NCI-H128 (cell line): ENCODE measurements at regions not wholly inside any gene's neighbourhood (a gene's known extent, or its start where the extent isn't known, plus 50 kb on each side); places are given as distances from the start of the nearest gene placed in this dataset.
"Not testable (repeated sequence)": the region's sequence is repeated elsewhere in the genome, so short reads cannot be mapped to it uniquely, and the experiment has no call there.

Experiments
- DNase-seq: peaks from one replicate; lab custom pipeline; 2025; ENCODE audit not compliant: unreplicated experiment; lab: John Stamatoyannopoulos, UW

DNA sequence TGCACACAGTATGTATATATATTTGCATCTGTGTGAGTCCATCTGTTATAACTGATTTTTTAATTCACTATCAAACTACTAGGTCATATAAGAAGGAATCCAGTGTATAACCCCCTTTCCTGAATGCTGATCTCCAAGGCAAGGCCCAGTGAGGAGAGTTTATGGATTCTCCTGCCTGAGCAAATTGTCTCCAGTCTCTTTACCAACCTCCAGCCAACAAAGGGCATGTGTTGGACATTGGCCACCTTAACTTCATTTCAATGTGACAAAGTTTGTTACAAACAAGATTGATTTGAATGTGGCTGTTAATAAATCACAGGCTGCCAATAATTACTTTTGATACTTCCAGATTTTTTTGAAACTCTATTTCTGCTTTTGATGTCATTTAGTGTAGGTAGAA is 191.6 kb downstream of the HAO1 start:
- DNase-seq: no peak

DNA sequence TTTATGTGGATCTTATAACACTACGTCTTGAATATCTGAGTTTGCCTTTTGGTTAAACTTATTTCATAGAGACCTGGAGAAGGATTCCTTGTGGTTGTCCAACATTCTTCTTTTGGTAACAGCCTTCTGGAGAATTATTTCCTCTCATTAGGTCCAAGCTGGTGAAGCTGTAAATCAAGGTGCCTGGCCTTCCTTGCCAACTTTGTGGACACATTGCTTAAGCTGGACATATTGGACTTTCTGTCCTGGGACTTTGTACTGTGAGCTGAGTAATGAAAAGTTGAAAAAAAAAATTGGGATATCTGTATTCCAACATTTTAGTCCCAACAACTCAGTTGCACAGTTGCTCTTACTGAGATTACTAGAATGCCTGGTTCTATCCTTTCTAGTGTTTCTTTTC is 186.2 kb downstream of the HAO1 start:
- DNase-seq: no peak

DNA sequence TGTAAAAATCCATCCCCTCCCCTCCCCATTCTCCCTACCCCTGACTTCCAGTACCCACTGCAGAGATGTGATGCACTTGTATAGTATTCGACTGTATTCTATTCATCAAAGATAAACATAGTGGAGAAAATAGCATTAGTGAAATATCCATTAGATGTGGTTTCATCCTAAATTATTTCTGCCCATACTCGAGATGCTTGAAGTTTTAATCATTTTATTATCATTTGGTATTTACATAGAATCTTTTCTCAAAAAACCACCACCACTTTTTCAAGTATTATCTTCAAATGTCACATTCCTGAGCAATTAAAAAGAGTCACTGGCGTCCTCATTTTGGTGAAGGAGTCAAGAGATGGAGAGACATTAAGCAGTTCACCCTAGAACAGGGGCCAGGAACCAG is 181.9 kb downstream of the HAO1 start:
- no peak for DNase-seq

DNA sequence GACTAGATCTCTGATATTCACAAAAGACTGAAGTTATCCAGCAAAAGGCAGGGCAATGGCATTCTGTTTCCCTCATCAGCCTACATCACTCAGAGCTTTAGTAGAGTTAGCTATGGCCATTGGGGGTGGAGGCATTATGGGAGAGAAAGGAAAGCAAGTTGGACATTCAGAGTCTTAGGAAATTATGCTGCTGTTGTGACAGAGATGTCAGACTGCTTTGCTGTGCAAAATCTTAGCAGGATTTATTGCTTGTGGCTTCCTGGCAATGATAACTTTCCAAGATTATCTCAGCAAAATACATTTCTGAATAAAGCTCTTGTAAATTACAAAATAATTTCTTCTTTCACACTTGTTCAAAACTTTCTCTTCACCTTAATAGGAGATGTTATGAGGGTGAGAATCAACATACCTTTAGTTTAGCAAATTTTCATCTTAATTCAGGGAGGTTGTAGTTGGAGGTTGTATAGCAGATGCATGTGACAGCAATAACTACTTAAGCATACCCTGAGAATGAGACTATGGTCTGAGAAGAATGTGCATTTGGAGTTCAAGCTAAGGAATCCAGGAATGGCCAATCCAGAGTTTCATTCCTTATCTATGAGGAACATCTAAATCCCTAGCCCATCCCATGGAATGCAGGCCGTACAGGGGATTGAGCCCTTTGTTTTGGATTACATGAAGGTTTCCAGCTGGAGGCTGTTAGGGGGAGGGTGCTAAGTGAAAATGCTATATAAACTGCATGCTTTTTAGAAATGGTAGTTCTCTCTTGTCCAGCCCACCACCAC is 179.8 kb downstream of the HAO1 start:
- no peak for DNase-seq

DNA sequence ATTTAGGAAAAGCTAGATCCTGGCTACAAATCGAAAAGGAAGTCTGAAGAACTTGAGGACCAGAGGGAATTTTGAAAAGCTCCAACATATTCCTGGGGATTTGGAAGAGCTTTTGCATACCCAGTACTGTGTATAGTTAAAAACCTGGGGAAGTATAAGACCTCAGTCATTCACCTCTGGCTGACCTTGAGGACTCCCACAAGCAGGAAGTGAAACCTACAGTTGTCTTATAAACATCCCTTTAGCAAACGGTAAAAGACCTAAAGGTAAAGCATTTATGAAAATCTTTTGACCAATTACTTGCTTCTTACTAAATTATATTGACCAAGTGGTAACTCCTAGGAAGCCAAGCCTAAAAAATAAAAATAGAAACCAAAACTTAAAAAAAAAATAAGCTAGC is 175.0 kb downstream of the HAO1 start:
- no peak for DNase-seq

DNA sequence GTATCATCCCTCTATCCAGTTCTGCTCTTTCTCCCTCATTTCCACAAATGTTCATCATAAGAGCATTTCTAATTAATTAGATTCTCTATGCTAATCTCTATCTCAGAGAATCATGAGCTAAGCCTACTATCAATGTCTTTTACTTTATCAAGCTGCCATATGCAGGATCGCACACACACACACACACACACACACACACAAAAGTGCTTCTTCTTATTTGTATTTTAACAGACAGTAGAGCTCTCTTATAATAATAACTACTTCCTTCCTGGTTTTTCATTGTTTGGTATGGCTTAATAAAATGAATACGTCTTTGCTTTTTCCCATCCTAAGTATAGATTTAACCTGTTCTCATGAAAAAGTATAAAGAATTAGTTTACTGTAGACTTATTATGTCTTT is 170.2 kb downstream of the HAO1 start:
- DNase-seq: no peak

DNA sequence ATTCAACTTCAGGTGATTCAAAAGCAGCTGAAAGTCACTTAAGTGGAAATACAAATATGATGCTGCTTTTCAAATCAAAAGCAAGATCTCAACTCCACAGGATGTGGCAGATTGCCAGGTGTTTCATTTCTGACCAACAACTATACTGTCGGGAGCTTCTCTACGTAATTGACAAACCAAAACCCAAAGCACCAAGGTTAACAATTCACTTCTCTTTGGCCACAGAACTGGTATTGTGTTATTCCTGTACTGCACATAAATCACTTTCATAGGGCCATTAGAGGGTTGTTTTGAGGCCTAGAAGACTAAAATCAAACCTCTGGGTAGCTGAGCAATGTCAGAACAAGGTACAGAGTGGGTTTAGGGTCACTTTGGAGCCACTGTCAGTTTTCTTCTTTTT is 169.7 kb downstream of the HAO1 start:
- peak; percentile 85 for DNase-seq

DNA sequence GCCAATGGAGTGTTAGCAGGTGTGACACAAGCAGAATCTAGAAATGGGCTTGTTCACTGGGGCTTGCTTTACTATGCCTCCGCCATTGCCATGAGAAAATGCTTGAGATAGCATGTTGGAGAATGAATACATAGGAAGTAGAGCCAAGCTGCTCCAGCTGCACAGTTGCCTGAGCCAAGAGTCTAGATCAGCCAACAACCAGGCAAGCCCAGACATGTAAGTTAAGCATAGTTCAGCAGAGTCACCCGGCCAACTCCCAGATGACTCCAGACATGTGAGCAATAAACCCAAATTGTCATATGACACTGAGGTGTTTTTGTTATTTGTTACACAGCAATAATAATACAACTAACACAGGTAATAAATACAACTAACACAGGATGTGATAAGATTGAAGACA is 167.9 kb downstream of the HAO1 start:
- no peak for DNase-seq

DNA sequence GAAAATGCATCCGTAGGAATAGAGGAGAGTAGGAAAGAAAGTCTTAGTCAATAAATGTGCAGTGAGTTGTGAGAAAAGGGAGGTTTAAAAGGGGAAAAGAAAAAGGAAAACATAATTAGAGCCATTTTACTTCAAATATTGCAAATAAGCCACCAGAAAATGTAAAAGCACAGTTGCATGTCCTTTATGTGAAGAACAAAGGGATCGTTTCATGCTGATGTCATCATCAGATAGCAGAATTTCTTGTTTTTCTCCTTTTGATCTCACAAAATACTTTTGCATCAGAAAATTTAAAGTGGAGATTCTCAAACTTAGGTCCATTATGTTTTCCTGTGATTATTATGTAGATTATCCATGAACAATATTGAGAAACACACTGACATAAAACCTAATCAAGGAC is 166.7 kb downstream of the HAO1 start:
- no peak for DNase-seq

DNA sequence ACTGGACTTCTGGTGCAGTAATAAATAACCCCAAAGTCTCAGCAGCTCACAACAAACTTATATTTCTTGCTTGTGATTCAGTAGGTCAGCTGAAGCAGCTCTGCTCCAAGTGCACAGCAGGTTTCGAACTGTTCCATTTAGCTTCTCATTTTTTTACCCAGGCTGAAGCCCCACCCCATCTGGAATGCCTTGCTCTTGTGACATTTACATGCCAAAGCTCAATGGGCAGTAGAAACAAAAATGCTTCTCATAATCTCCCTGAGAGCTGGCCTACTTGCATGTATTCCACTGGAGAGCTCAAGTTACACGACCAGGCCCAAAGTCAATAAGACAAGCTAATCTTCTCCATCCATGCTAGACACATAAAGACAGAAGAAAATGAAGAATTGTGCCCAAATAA is 165.2 kb downstream of the HAO1 start:
- DNase-seq: no peak

DNA sequence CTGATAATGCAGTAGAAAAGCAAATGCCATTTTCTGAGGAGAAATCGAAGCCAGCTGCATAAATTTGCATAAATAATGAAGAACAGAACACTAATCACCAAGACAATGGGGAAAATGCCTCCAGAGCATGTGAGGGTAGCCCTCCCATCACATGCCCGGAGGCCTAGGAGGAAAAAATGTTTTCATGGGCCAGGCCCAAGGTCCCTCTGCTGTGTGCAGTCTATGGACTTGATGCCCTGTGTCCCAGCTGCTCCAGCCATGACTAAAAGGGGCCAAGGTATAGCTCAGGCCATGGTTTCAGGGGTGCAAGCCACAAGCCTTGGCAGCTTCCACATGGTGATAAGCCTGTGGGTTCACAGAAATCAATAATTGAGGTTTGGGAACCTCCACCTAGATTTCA is 164.1 kb downstream of the HAO1 start:
- DNase-seq: no peak

DNA sequence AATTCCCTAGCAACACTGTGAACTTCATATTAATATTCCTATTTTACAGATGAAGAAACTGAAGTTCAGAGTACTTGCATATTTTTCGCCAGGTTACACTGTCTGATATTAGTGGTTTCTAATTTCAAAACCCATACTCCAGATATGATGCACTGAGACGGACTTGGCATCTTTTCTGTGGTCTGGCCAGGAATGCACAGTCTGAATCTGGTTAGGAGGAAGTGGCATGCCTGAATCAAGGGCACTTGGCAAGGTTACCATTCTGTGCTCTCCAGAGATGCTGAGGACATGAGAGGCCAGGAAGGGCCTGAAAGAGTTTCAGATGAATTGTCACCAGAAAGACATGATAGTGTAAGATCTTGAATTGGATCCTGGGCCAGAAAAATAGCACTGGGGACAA is 150.1 kb downstream of the HAO1 start:
- DNase-seq: no peak

DNA sequence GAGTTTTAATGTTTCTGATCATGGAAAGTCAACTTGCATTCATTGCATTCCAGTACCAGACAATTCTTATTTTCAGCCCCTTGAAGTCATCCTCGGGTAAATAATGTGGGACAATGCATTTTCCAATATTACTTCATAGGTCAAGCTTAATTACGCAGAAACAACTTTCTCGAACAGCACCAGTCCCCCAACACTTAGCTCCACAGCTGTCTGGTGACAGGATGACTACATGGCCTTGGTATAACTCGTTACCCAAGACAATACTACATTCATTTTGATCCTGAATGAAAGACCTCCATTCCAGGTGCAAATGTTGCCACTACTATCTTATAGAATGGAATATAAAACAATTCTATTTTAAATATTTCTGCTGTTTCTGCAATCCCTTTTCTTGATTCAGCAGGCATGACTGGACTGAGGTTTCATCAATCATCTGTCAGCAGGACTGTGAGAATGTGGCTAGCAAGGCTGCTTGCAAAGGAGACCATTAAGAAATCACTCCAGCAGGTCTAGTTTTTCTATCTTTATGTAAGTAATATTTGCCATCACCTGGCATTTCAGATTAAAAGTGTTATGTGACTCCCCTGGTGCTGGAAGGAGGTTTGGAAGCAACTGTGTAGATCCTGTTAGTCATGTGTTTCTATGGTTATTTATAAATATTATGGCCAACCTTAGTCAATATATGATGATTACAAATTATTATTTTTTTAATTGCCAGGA is 147.9 kb downstream of the HAO1 start:
- no peak for DNase-seq

DNA sequence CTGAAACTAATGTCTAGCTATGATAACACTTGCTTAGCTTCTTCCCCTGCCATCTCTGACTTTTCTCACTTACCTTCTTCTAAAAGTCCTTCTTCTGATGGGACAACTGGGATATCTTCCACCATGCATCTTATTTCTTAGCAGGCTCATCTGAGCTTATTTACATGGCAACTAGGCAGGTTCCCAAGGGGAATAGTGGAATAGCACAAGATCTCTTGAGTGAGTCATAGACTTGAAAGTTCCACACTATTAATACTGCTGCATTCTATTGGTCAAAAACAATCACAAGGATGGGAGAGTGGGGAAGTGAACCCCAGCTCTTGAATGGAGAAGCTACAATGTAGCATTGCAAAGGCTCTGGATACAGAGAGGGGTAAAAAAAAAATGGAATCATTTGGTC is 142.1 kb downstream of the HAO1 start:
- DNase-seq: no peak

DNA sequence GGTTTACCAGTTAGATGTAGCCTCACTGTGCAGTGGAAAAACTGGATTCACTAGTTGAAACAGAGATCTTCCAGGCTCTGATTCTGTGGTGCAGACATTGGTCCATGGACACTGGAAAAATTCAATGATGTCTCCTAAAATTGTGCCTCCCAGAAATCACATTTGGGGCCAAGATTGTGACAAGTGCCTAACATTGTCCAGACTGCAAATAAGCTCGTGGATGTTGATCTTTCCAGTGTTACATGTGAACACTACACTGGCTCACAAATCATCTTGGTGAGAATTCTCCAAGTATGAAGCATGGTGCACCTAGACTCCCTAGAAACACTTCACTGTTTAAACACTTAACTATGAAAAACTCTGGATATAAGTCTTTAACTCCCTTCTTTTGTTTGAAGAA is 140.4 kb downstream of the HAO1 start:
- no peak for DNase-seq

DNA sequence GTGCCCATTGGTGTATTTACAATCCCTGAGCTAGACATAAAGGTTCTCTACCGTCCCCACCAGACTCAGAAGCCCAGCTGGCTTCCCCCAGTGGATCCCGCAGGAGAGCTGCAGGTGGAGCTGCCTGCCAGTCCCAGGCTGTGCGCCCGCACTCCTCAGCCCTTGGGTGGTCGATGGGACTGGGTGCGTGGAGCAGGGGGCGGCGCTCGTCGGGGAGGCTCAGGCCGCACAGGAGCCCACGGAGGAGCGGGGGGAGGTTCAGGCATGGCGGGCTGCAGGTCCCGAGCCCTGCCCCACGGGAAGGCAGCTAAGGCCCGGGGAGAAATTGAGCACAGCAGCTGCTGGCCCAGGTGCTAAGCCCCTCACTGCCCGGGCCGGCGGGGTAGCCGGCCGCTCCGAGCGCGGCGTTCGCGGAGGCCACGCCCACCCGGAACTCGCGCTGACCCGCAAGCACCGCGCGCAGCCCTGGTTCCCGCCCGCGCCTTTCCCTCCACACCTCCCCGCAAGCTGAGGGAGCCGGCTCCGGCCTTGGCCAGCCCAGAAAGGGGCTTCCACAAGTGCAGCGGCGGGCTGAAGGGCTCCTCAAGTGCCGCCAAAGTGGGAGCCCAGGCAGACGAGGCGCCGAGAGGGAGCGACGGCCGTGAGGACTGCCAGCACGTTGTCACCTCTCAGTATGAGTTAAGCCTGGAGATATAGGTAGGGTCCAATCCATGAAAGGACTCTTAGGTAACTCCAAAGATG is 136.7 kb downstream of the HAO1 start:
- DNase-seq: not testable (repeated sequence)

DNA sequence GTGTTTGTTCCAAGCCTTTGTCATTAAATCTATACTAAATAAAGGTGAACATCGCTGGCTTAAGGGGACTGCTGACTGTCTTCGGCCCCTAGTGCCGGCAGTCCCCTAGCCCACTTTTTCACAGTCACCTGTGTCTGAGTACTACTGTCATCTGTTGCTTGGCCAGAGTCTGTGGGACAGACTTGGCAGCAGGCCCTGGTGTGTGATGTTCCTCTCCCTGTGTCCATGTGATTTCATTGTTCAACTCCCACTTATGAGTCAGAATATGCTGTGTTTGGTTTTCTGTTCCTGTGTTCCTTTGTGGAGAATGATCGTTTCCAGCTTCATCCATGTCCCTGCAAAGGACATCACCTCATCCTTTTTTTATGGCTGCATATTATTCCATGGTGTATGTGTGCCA is 133.4 kb downstream of the HAO1 start:
- no peak for DNase-seq

DNA sequence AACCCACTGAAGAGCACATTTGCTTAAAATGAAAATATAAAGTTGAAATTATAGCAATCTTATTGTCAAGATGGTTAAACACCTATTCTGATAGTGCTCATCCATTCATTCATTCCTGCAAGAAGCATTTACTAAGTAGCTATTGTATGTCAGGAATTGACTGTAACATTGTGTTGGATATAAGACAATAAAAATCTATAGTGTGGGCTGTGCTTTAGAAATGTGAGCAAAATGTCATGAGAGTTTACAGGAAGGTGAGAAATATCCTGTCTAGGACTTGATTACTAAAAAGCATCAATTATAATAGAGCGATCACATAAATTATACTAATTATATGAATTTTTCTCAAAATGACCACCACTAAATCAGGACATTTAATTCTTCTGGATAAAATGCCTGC is 123.0 kb downstream of the HAO1 start:
- no peak for DNase-seq

DNA sequence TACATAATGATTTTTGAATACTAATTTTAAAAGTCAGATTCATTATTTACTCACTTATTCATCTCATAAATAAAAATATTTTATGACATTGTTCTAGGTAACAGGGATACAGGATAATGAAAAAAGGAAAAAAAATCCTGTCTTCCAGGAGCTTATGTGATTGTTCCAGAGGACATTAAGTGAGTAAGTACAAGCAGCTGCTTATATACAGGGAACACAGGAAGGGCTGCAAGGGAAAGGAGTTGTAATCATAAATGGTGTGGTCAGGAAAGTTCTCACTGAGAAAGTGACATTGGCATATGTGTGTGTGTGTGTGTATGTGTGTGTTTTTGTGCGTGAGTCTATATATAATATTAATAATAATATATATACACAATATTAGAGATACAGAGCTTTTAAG is 121.8 kb downstream of the HAO1 start:
- DNase-seq: no peak

DNA sequence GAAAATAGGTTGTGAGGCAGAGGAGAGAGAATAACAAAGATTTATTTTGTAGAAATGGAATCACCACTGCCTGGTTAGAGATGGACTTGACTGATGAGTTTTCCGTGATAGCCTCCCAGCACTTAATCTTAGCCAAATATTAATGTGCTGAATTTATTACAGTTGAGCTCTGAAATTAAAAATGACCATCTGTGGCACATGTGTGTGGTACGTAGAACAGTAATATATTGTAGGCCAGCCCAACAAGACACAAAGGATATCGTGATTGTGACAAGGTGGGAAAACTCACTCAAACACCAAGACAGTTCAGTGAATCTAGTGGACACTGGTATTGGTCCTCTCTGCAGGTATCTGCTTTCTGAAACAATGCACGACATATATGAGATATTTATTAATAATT is 119.4 kb downstream of the HAO1 start:
- DNase-seq: no peak

DNA sequence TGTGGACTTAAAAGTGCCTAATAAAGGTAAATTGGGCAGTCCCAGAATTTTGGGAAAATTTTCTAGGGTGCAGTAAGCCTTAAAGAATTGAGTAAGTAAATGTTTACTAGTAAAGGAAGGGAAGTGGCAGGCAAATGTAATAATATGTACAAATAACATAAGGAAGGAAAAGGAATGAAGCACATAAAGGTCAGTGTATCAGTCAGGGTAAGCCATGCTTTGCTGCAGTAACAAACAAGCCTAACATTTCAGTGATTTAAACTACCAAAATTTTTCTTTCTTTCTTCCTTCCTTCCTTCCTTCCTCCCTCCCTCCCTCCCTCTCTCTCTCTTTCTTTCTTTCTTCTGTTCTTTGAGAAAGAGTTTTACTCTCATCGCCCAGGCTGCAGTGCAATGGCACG is 117.5 kb downstream of the HAO1 start:
- no peak for DNase-seq

DNA sequence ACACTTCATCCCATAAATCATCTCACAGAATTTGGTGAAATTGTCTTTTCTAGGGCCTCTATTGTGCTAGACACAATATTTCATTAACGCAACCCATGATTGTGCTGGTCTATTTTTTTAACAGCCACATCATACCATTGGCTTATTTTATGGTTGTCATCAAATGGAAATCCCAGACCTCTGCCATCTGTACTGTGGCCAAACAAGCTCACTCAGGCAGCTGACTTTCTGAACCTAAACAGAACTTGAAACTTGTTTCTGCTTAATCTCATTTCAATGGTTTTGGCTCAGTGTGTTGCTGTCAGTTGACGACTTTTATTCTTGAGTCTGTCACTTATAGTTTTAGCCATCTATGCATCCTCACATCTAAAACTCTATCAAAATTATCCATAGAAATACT is 111.8 kb downstream of the HAO1 start:
- DNase-seq: no peak
